BJ (cell line): ENCODE measurements at regions not wholly inside any gene's neighbourhood (a gene's known extent, or its start where the extent isn't known, plus 50 kb on each side); places are given as distances from the start of the nearest gene placed in this dataset.

Experiments
- CTCF ChIA-PET: fragments of 350-600 bp; formaldehyde crosslinking; extraction: SDS; loops from one replicate; lab custom pipeline; 2021; ENCODE audit warnings: antibody characterized with exemption, inconsistent platforms; lab: Yijun Ruan, JAX
- POLR2A ChIA-PET: fragments of 300-600 bp; sonication (Branson Sonifier 250); formaldehyde crosslinking; extraction: SDS; loops from one replicate; lab custom pipeline; 2021; ENCODE audit warnings: antibody characterized with exemption; lab: Charles Lee
- DNase-seq: peaks from one replicate; pipeline ENCODE4 v3.0.0-alpha.2; 2011; ENCODE audit warnings: low read depth
- H3K27me3 ChIP-seq: 2 replicates; pipeline ENCODE4 v1.6.0; 2011; ENCODE audit warnings: low read length; ENCODE audit not compliant: control insufficient read depth, insufficient read depth
- H3K36me3 ChIP-seq: 2 replicates; pipeline ENCODE4 v1.5.1; 2011; ENCODE audit warnings: low read length; ENCODE audit not compliant: control insufficient read depth, insufficient read depth
- H3K4me3 ChIP-seq: 2 replicates; pipeline ENCODE4 v1.5.1; 2011; ENCODE audit warnings: low read depth, mild to moderate bottlenecking, control low read depth, low read length
- TF ChIP-seq, protein P1 (sequence below): IDR thresholded peaks from 2 replicates; pipeline ENCODE4 v1.5.1; 2011; ENCODE audit warnings: low read depth, mild to moderate bottlenecking, control low read depth, inconsistent platforms, low read length, moderate library complexity; ENCODE audit not compliant: insufficient read depth

- H3K27me3 ChIP-seq = no peaks in the 10 kb centered on the region
- TF ChIP-seq, protein P1, sequence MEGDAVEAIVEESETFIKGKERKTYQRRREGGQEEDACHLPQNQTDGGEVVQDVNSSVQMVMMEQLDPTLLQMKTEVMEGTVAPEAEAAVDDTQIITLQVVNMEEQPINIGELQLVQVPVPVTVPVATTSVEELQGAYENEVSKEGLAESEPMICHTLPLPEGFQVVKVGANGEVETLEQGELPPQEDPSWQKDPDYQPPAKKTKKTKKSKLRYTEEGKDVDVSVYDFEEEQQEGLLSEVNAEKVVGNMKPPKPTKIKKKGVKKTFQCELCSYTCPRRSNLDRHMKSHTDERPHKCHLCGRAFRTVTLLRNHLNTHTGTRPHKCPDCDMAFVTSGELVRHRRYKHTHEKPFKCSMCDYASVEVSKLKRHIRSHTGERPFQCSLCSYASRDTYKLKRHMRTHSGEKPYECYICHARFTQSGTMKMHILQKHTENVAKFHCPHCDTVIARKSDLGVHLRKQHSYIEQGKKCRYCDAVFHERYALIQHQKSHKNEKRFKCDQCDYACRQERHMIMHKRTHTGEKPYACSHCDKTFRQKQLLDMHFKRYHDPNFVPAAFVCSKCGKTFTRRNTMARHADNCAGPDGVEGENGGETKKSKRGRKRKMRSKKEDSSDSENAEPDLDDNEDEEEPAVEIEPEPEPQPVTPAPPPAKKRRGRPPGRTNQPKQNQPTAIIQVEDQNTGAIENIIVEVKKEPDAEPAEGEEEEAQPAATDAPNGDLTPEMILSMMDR = no peak
- POLR2A ChIA-PET = no interaction called here
- H3K4me3 ChIP-seq = no peak overlapping the region
- CTCF ChIA-PET = no interaction called here
- DNase-seq = no peak
- H3K36me3 ChIP-seq = no peaks in the 10 kb centered on the region
Observed at GRCh38 chr1:216913976-216914375, 190.7 kb upstream of the ESRRG start.

- ChIA-PET CTCF (no interaction called here), POLR2A (no interaction called here)
- Histone ChIP-seq H3K27me3 (no peaks in the 10 kb centered on the region), H3K36me3 (no peaks in the 10 kb centered on the region), H3K4me3 (no peak overlapping the region)
- DNase-seq = no peak
- TF ChIP-seq, protein P1 = no peak
Observed at GRCh38 chr1:216910081-216910840, 187.0 kb upstream of the ESRRG start.

- POLR2A ChIA-PET = no interaction called here
- Histone ChIP-seq H3K27me3 (no peaks in the 10 kb centered on the region), H3K36me3 (no peaks in the 10 kb centered on the region), H3K4me3 (no peak overlapping the region)
- no peak for DNase-seq
- TF ChIP-seq, protein P1 = no peak
- CTCF ChIA-PET = interaction anchor here (1.1 kb wide), 1 partner anchor 16 kb away, joined by 3 read pairs; no protein-coding TSS in a partner anchor
Observed at GRCh38 chr1:216908126-216908525, 184.9 kb upstream of the ESRRG start.

DNA sequence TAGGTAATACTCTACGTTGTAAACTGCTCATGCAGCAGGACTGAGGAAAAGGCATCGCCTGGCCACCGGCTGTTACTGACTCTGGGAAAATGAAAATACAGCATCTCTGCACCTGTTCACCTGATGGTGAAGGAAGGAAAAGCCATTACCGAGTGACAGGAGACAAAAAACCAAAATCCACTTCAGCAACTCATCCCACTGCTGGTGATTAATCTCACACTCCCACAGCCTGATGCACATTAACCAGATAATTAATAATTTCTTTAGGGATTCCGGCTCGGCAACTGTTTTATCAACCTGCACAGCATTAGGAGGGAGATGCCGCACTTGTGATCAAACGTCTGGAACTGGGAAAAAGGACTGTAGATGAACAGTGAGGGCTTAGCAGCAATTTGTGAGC is 183.9 kb upstream of the ESRRG start:
- TF ChIP-seq, protein P1 = no peak
- Histone ChIP-seq H3K36me3 (no peaks in the 10 kb centered on the region), H3K27me3 (no peaks in the 10 kb centered on the region), H3K4me3 (no peak overlapping the region)
- POLR2A ChIA-PET = no interaction called here
- CTCF ChIA-PET = no interaction called here
- no peak for DNase-seq

GRCh38 chr1:216905781-216906180 is 182.6 kb upstream of the ESRRG start:
- ChIA-PET POLR2A (no interaction called here), CTCF (no interaction called here)
- Histone ChIP-seq H3K36me3 (no peaks in the 10 kb centered on the region), H3K4me3 (no peak overlapping the region), H3K27me3 (no peaks in the 10 kb centered on the region)
- TF ChIP-seq, protein P1 = no peak
- no peak for DNase-seq
